ENCODE measurements at regions not wholly inside any gene's neighbourhood (a gene's known extent, or its start where the extent isn't known, plus 50 kb on each side); places are given as distances from the start of the nearest gene placed in this dataset.

- no peaks in the 10 kb centered on the region for H3K27me3 ChIP-seq (replicated peaks in 1 of 7)
- no peak overlapping the region for H3K27ac ChIP-seq
- H3K9me3 ChIP-seq: peaks cover 0 to 47% (median 13%) of the 10 kb centered on the region in 8 donors
- DNase-seq: no peak
- intact Hi-C loops (cut with DNase I; ENCODE audit: low total_unique reads): no loop called here
- H3K4me3 ChIP-seq: no peak overlapping the region
- WGBS, 5 donors: 56 to 79% (median 66%) methylated on average over 1 of the region's 1 CpG
- no peaks in the 10 kb centered on the region for H3K36me3 ChIP-seq
- TF ChIP-seq, protein P1, sequence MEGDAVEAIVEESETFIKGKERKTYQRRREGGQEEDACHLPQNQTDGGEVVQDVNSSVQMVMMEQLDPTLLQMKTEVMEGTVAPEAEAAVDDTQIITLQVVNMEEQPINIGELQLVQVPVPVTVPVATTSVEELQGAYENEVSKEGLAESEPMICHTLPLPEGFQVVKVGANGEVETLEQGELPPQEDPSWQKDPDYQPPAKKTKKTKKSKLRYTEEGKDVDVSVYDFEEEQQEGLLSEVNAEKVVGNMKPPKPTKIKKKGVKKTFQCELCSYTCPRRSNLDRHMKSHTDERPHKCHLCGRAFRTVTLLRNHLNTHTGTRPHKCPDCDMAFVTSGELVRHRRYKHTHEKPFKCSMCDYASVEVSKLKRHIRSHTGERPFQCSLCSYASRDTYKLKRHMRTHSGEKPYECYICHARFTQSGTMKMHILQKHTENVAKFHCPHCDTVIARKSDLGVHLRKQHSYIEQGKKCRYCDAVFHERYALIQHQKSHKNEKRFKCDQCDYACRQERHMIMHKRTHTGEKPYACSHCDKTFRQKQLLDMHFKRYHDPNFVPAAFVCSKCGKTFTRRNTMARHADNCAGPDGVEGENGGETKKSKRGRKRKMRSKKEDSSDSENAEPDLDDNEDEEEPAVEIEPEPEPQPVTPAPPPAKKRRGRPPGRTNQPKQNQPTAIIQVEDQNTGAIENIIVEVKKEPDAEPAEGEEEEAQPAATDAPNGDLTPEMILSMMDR (IDR thresholded peaks at IDR 0.05 in 8 of 11, conservative IDR thresholded peaks at IDR 0.05 in 3 of 11): no peak
- TF ChIP-seq POLR2AphosphoS5 (IDR thresholded peaks at IDR 0.05) (no peak), POLR2A (IDR thresholded peaks at IDR 0.05) (no peak)
- no peaks in the 10 kb centered on the region for H3K4me1 ChIP-seq
These were observed 263.1 kb downstream of the LRIG3 start for GRCh38 chr12:58657190-58657589.

DNA sequence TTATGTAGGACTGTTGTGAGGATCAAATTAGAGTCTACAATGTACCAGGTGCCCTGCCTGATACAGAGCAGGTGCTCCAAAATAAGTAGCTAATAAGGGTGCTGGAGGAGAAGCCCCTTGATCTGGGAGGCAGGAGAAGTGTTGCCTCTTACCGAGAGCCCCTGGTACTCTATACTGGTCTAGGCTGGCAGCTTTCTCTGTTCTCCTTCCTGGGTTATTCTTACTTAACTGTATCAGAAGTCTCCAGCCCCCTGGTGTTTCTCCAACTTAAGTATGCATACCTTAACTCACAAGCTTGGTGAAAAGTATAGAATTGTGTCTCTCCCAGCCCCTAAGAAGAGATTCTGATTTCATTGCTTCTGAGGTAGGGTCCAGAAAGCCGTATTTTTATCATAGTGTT, 254.9 kb downstream of the LRIG3 start:
- DNase-seq: no peak
- TF ChIP-seq POLR2AphosphoS5 (IDR thresholded peaks at IDR 0.05) (no peak), POLR2A (IDR thresholded peaks at IDR 0.05) (no peak)
- TF ChIP-seq, protein P1 (IDR thresholded peaks at IDR 0.05 in 8 of 11, conservative IDR thresholded peaks at IDR 0.05 in 3 of 11): no peak
- Histone ChIP-seq H3K27ac (no peak overlapping the region), H3K36me3 (no peaks in the 10 kb centered on the region), H3K9me3 (peaks cover 0 to 6% (median 0%) of the 10 kb centered on the region in 8 donors), H3K4me3 (no peak overlapping the region), H3K27me3 (replicated peaks in 1 of 7) (no peaks in the 10 kb centered on the region), H3K4me1 (no peaks in the 10 kb centered on the region)
- 82 to 92% (median 90%) methylated on average over 2 of the region's 2 CpGs for WGBS, 5 donors
- intact Hi-C loops (cut with DNase I; ENCODE audit: low total_unique reads): no loop called here

- TF ChIP-seq, protein P1 (IDR thresholded peaks at IDR 0.05 in 8 of 11, conservative IDR thresholded peaks at IDR 0.05 in 3 of 11): no peak
- no peak for TF ChIP-seq POLR2A (IDR thresholded peaks at IDR 0.05)
- no peak for TF ChIP-seq POLR2AphosphoS5 (IDR thresholded peaks at IDR 0.05)
- WGBS, 5 donors: 85 to 93% (median 89%) methylated on average over 3 of the region's 3 CpGs
- Histone ChIP-seq H3K27ac (no peak overlapping the region), H3K27me3 (replicated peaks in 1 of 7) (no peaks in the 10 kb centered on the region), H3K36me3 (no peaks in the 10 kb centered on the region), H3K4me1 (no peaks in the 10 kb centered on the region), H3K9me3 (no peaks in the 10 kb centered on the region), H3K4me3 (no peak overlapping the region)
- DNase-seq: no peak
- intact Hi-C loops (cut with DNase I; ENCODE audit: low total_unique reads): no loop called here
These were observed 252.1 kb downstream of the LRIG3 start for GRCh38 chr12:58668233-58668632.

DNA sequence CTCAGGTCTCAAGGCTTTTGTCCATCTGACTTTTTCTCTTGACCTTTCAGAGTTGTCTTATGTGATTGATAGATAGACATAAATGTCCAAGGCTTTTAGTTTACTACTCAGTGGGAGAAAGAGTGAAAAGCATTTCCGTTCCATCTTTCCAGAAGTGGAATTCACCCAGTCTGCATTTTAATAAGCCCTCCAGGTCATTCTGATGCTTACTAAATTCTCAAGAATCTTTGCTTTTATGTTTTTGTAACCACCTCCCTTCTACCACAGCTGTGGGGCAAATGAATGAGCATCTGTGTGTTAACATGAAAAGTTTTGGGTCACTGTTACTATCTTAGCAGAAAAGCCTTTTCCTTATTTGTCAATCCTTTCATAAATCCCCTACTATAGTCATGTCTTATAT, 251.4 kb downstream of the LRIG3 start:
- Histone ChIP-seq H3K4me1 (no peaks in the 10 kb centered on the region), H3K36me3 (no peaks in the 10 kb centered on the region), H3K27me3 (replicated peaks in 1 of 7) (no peaks in the 10 kb centered on the region), H3K9me3 (no peaks in the 10 kb centered on the region), H3K4me3 (no peak overlapping the region), H3K27ac (no peak overlapping the region)
- intact Hi-C loops (cut with DNase I; ENCODE audit: low total_unique reads): no loop called here
- TF ChIP-seq, protein P1 (IDR thresholded peaks at IDR 0.05 in 8 of 11, conservative IDR thresholded peaks at IDR 0.05 in 3 of 11): no peak
- no peak for TF ChIP-seq POLR2AphosphoS5 (IDR thresholded peaks at IDR 0.05)
- TF ChIP-seq POLR2A (IDR thresholded peaks at IDR 0.05): no peak
- WGBS, 5 donors: 65 to 83% (median 70%) methylated on average over 1 of the region's 1 CpG
- DNase-seq: no peak

Data from spleen (tissue), 11 donors.